Neural cell (in vitro differentiated cells): ENCODE measurements at regions not wholly inside any gene's neighbourhood (a gene's known extent, or its start where the extent isn't known, plus 50 kb on each side); places are given as distances from the start of the nearest gene placed in this dataset.

Experiments
- H2AFZ ChIP-seq: fragments of 200-600, 300-800 bp; sonication (generic), shearing (Covaris generic); 2 replicates; pipeline ENCODE4 v1.6.0; 2014; ENCODE audit warnings: low read depth, mild to moderate bottlenecking, antibody characterized with exemption, low read length, moderate library complexity
- H3F3A ChIP-seq: fragments of 200-600 bp; shearing (Covaris generic); 2 replicates; pipeline ENCODE4 v1.6.1; 2016; ENCODE audit warnings: mild to moderate bottlenecking, moderate library complexity, mixed read lengths, antibody characterized with exemption, low read length; ENCODE audit not compliant: insufficient read depth, poor library complexity, severe bottlenecking
- H3K27ac ChIP-seq: fragments of 200-600, 300-800 bp; sonication (generic), shearing (Covaris generic); 2 replicates; pipeline ENCODE4 v1.5.1; 2014; ENCODE audit warnings: mild to moderate bottlenecking, low read length, moderate library complexity
- H3K27me3 ChIP-seq: fragments of 300-800, 200-600 bp; sonication (generic), shearing (Covaris generic); 2 replicates; pipeline ENCODE4 v1.6.0; 2014; ENCODE audit warnings: mild to moderate bottlenecking, low read depth, low read length, moderate library complexity; ENCODE audit not compliant: insufficient read depth
- H3K36me3 ChIP-seq: fragments of 300-800, 200-600 bp; sonication (generic), shearing (Covaris generic); 2 replicates; pipeline ENCODE4 v1.5.1; 2014; ENCODE audit warnings: mild to moderate bottlenecking, antibody characterized with exemption, low read length, moderate library complexity; ENCODE audit not compliant: insufficient read depth
- H3K4me2 ChIP-seq: fragments of 300-800, 200-600 bp; sonication (generic), shearing (Covaris generic); 2 replicates; pipeline ENCODE4 v1.6.0; 2014; ENCODE audit warnings: mild to moderate bottlenecking, low read length
- H3K4me3 ChIP-seq: fragments of 300-800, 200-600 bp; sonication (generic), shearing (Covaris generic); 2 replicates; pipeline ENCODE4 v1.5.1; 2014; ENCODE audit warnings: mild to moderate bottlenecking, low read length, moderate library complexity
- H3K79me2 ChIP-seq: fragments of 200-600 bp; shearing (Covaris generic); replicated peaks from 2 replicates; pipeline ENCODE4 v1.6.0; 2014; ENCODE audit warnings: mild to moderate bottlenecking, low read length, moderate library complexity; ENCODE audit not compliant: insufficient read depth
- H3K9ac ChIP-seq: fragments of 300-800, 200-600 bp; sonication (generic), shearing (Covaris generic); 2 replicates; pipeline ENCODE4 v1.6.1; 2016; ENCODE audit warnings: mild to moderate bottlenecking, low read length, mixed read lengths
- H3K9me2 ChIP-seq: fragments of 200-600 bp; shearing (Covaris generic); 2 replicates; pipeline ENCODE4 v1.6.1; 2016; ENCODE audit warnings: mild to moderate bottlenecking, low read length, mixed read lengths; ENCODE audit not compliant: insufficient read depth
- H3K9me3 ChIP-seq: fragments of 200-600, 300-800 bp; sonication (generic), shearing (Covaris generic); 2 replicates; pipeline ENCODE4 v1.6.1; 2016; ENCODE audit warnings: mild to moderate bottlenecking, mixed run types, low read length, moderate library complexity, mixed read lengths
- H4K20me1 ChIP-seq: fragments of 200-600 bp; shearing (Covaris generic); 2 replicates; pipeline ENCODE4 v1.6.1; 2016; ENCODE audit warnings: mild to moderate bottlenecking, mixed run types; ENCODE audit not compliant: insufficient read depth
- EP300 ChIP-seq: fragments of 450-650 bp; conservative IDR thresholded peaks from 2 replicates; pipeline ENCODE4 v1.6.1; 2014; ENCODE audit warnings: antibody characterized with exemption, mild to moderate bottlenecking, moderate library complexity; ENCODE audit not compliant: poor library complexity, severe bottlenecking
- EZH2 ChIP-seq: fragments of 200-600, 300-800 bp; shearing (Covaris generic), sonication (generic); IDR thresholded peaks from 2 replicates; pipeline ENCODE4 v1.6.1; 2014; ENCODE audit warnings: antibody characterized with exemption, low read length, borderline replicate concordance, mild to moderate bottlenecking; ENCODE audit not compliant: insufficient read depth, poor library complexity, severe bottlenecking
- MXI1 ChIP-seq: fragments of 450-650 bp; conservative IDR thresholded peaks from 2 replicates; pipeline ENCODE4 v1.6.1; 2014; ENCODE audit warnings: antibody characterized with exemption, mild to moderate bottlenecking; ENCODE audit not compliant: poor library complexity, severe bottlenecking
- POLR2AphosphoS5 ChIP-seq: IDR thresholded peaks from 2 replicates; pipeline ENCODE4 v1.6.1; 2012
- RAD21 ChIP-seq: fragments of 450-650 bp; conservative IDR thresholded peaks from 2 replicates; pipeline ENCODE4 v1.6.1; 2014; ENCODE audit warnings: antibody characterized with exemption, mild to moderate bottlenecking, moderate library complexity
- SMC3 ChIP-seq: fragments of 450-650 bp; conservative IDR thresholded peaks from 2 replicates; pipeline ENCODE4 v1.6.1; 2014; ENCODE audit warnings: antibody characterized with exemption, mild to moderate bottlenecking, moderate library complexity; ENCODE audit not compliant: poor library complexity
- TAF1 ChIP-seq: IDR thresholded peaks from 2 replicates; pipeline ENCODE4 v1.6.1; 2012; ENCODE audit warnings: low read depth
- TF ChIP-seq, protein P1 (sequence below): fragments of 450-650 bp; IDR thresholded peaks from 2 replicates; pipeline ENCODE4 v1.5.1; 2014; ENCODE audit warnings: antibody characterized with exemption, mild to moderate bottlenecking, moderate library complexity; ENCODE audit not compliant: poor library complexity, severe bottlenecking
- TF ChIP-seq, protein P2 (sequence below): IDR thresholded peaks from 2 replicates; pipeline ENCODE4 v1.6.1; 2012; ENCODE audit warnings: borderline replicate concordance

DNA sequence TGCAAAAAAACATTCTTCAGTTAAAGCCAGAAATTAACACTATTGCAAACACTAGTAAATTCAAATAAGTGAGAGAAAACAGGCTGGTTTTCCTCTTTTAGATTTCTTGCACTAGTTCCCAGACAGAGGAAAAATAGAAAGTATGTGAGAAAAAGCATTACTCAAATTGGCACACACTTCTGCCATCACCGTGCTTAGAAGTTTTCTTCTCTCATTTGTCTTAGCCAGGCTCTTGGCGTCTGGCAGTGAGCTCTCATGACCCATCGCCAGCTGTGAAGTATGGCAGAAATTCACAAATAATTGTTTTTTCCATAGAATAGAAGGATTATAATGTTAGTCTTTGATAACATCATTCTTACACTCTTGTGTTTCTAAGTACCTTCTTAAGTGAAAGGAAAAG lies 515.9 kb downstream of the GBE1 start:
- H3K4me3 ChIP-seq: no peak overlapping the region
- no peaks in the 10 kb centered on the region for H3K9me2 ChIP-seq
- H3K79me2 ChIP-seq: no peaks in the 10 kb centered on the region
- no peak overlapping the region for H3K9ac ChIP-seq
- no peaks in the 10 kb centered on the region for H3K36me3 ChIP-seq
- no peaks in the 10 kb centered on the region for H3K27me3 ChIP-seq
- no peak overlapping the region for H2AFZ ChIP-seq
- no peaks in the 10 kb centered on the region for H4K20me1 ChIP-seq
- no peak overlapping the region for H3K27ac ChIP-seq
- H3F3A ChIP-seq: no peaks in the 10 kb centered on the region
- no peaks in the 10 kb centered on the region for H3K9me3 ChIP-seq
- TF ChIP-seq, protein P1, sequence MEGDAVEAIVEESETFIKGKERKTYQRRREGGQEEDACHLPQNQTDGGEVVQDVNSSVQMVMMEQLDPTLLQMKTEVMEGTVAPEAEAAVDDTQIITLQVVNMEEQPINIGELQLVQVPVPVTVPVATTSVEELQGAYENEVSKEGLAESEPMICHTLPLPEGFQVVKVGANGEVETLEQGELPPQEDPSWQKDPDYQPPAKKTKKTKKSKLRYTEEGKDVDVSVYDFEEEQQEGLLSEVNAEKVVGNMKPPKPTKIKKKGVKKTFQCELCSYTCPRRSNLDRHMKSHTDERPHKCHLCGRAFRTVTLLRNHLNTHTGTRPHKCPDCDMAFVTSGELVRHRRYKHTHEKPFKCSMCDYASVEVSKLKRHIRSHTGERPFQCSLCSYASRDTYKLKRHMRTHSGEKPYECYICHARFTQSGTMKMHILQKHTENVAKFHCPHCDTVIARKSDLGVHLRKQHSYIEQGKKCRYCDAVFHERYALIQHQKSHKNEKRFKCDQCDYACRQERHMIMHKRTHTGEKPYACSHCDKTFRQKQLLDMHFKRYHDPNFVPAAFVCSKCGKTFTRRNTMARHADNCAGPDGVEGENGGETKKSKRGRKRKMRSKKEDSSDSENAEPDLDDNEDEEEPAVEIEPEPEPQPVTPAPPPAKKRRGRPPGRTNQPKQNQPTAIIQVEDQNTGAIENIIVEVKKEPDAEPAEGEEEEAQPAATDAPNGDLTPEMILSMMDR: no peak
- TF ChIP-seq EZH2 (no peak), RAD21 (no peak), SMC3 (no peak), TAF1 (no peak), MXI1 (no peak), POLR2AphosphoS5 (no peak), EP300 (no peak)
- TF ChIP-seq, protein P2, sequence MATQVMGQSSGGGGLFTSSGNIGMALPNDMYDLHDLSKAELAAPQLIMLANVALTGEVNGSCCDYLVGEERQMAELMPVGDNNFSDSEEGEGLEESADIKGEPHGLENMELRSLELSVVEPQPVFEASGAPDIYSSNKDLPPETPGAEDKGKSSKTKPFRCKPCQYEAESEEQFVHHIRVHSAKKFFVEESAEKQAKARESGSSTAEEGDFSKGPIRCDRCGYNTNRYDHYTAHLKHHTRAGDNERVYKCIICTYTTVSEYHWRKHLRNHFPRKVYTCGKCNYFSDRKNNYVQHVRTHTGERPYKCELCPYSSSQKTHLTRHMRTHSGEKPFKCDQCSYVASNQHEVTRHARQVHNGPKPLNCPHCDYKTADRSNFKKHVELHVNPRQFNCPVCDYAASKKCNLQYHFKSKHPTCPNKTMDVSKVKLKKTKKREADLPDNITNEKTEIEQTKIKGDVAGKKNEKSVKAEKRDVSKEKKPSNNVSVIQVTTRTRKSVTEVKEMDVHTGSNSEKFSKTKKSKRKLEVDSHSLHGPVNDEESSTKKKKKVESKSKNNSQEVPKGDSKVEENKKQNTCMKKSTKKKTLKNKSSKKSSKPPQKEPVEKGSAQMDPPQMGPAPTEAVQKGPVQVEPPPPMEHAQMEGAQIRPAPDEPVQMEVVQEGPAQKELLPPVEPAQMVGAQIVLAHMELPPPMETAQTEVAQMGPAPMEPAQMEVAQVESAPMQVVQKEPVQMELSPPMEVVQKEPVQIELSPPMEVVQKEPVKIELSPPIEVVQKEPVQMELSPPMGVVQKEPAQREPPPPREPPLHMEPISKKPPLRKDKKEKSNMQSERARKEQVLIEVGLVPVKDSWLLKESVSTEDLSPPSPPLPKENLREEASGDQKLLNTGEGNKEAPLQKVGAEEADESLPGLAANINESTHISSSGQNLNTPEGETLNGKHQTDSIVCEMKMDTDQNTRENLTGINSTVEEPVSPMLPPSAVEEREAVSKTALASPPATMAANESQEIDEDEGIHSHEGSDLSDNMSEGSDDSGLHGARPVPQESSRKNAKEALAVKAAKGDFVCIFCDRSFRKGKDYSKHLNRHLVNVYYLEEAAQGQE: no peak
- no peak overlapping the region for H3K4me2 ChIP-seq

DNA sequence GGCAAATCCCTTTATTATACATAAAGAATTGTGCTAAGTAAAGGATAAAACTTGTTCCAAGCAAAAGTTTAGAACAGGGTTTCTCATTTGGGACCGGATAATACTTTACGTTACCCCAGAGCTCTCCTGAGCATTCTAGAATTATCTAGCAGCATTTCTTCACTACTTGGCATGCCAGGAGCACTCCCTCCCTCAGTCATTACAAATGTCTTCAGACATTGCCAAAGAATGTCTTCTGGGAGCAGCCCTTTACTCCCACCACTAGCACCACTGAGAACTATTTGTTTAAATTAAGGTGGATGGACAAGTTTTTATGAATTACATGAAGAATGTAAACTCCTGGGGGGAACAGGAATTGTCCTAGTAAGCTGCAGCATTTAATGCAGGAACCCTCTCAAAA lies 516.4 kb downstream of the GBE1 start:
- H3K79me2 ChIP-seq: no peaks in the 10 kb centered on the region
- H3K27me3 ChIP-seq: no peaks in the 10 kb centered on the region

More for the DNA sequence above, 516.4 kb downstream of the GBE1 start:
- Histone ChIP-seq H2AFZ (no peak overlapping the region), H3K4me3 (no peak overlapping the region), H3K36me3 (no peaks in the 10 kb centered on the region), H3K4me2 (no peak overlapping the region), H3F3A (no peaks in the 10 kb centered on the region), H3K27ac (no peak overlapping the region), H3K9me3 (no peaks in the 10 kb centered on the region), H3K9me2 (no peaks in the 10 kb centered on the region), H4K20me1 (no peaks in the 10 kb centered on the region), H3K9ac (no peak overlapping the region)
- TF ChIP-seq, protein P2: no peak
- no peak for TF ChIP-seq MXI1
- TF ChIP-seq POLR2AphosphoS5: no peak
- TF ChIP-seq EP300: no peak
- TF ChIP-seq SMC3: no peak
- no peak for TF ChIP-seq RAD21
- TF ChIP-seq, protein P1: no peak
- no peak for TF ChIP-seq TAF1
- TF ChIP-seq EZH2: no peak
